T-helper 17 cell (primary cell): ENCODE measurements at regions not wholly inside any gene's neighbourhood (a gene's known extent, or its start where the extent isn't known, plus 50 kb on each side); places are given as distances from the start of the nearest gene placed in this dataset.

Experiments used
- ATAC-seq: fragments of 150-1000 bp; cut with Tn5 transposase; 2 replicates; pipeline ENCODE4 v1.10.0; 2021; ENCODE audit warnings: mild to moderate bottlenecking, moderate library complexity
- DNase-seq, 3 donors: peaks; one replicate each; pipeline versions ENCODE4 v3.0.0 to v3.0.0-alpha.2; 2020 to 2021
- H3K9me3 ChIP-seq: one replicate; pipeline ENCODE4 v1.7.0; 2013; ENCODE audit warnings: low read length, mild to moderate bottlenecking; ENCODE audit not compliant: control insufficient read depth, poor library complexity, severe bottlenecking
- H3K27ac Mint-ChIP-seq: one replicate; pipeline ENCODE4 v1.8.0; 2022; ENCODE audit warnings: mild to moderate bottlenecking, moderate library complexity, mixed read lengths
- H3K27me3 Mint-ChIP-seq: one replicate; pipeline ENCODE4 v1.8.0; 2022; ENCODE audit warnings: mixed read lengths
- H3K36me3 Mint-ChIP-seq: one replicate; pipeline ENCODE4 v1.8.0; 2022; ENCODE audit warnings: low read depth, mixed read lengths
- H3K4me1 Mint-ChIP-seq: one replicate; pipeline ENCODE4 v1.8.0; 2022; ENCODE audit warnings: mild to moderate bottlenecking, mixed read lengths
- H3K4me3 Mint-ChIP-seq: one replicate; pipeline ENCODE4 v1.8.0; 2022; ENCODE audit warnings: mild to moderate bottlenecking, moderate library complexity, mixed read lengths

- Mint-ChIP-seq H3K27ac (no peak overlapping the region), H3K4me1 (no peaks in the 10 kb centered on the region), H3K36me3 (peaks cover 5% of the 10 kb centered on the region), H3K27me3 (peaks cover 79% of the 10 kb centered on the region), H3K4me3 (no peak overlapping the region)
- DNase-seq, result no peak
- ATAC-seq, result no peak
- no peaks in the 10 kb centered on the region for H3K9me3 ChIP-seq
These were observed 102.4 kb upstream of the ARMC2 start for GRCh38 chr6:108745664-108746336.

DNA sequence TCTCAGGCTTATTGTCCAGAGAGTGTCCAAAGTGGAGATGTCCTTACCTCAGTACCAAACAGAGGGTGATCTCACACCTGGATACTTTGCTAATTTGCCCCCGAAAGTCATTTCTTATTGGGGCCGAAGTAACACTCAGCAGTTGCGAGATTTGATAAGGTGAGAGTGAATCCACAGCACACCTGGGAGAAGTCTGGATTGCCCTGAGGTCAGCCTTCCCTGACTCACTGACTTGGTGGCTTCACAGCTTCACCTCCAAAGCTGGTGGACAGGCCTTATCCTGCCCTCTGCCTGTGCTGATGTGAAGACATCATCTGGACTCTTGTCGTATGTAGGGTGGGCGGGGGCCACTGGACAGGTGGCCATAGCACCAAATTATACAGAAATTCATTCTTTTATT is 101.9 kb upstream of the ARMC2 start:
- Mint-ChIP-seq H3K27me3 (peaks cover 80% of the 10 kb centered on the region), H3K36me3 (peaks cover 5% of the 10 kb centered on the region)
- no peak for ATAC-seq

GRCh38 chr6:108746836-108747575 is 101.2 kb upstream of the ARMC2 start:
- peaks cover 73% of the 10 kb centered on the region for H3K27me3 Mint-ChIP-seq
- no peak for ATAC-seq
- peaks cover 5% of the 10 kb centered on the region for H3K36me3 Mint-ChIP-seq
- H3K4me1 Mint-ChIP-seq, result no peaks in the 10 kb centered on the region
- H3K27ac Mint-ChIP-seq, result no peak overlapping the region
- no peak overlapping the region for H3K4me3 Mint-ChIP-seq
- no peak for DNase-seq
- no peaks in the 10 kb centered on the region for H3K9me3 ChIP-seq

More for the DNA sequence above, 101.9 kb upstream of the ARMC2 start:
- no peaks in the 10 kb centered on the region for H3K9me3 ChIP-seq
- Mint-ChIP-seq H3K4me3 (no peak overlapping the region), H3K27ac (no peak overlapping the region), H3K4me1 (no peaks in the 10 kb centered on the region)
- DNase-seq, result no peak

DNA sequence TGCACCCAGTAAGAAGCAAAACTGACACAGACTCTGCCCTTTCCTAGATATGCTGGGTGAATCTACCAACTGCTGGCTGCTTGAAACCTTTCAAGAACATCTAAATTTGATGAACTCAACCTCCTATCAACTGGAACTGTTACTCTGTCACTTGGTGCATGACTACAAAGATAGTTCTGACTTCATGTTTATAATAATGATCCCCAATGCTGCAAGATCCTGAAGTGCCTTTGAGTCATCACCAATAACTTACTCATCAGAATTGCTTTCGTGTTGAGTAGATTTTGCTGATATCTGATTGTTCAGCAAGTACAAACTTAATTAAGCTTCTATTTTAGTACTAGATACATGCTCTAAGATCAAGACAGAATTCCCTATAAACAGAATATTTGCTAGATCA is 100.2 kb upstream of the ARMC2 start:
- H3K9me3 ChIP-seq, result no peaks in the 10 kb centered on the region
- Mint-ChIP-seq H3K4me1 (no peaks in the 10 kb centered on the region), H3K27ac (no peak overlapping the region), H3K4me3 (no peak overlapping the region), H3K36me3 (peaks cover 5% of the 10 kb centered on the region), H3K27me3 (peaks cover 65% of the 10 kb centered on the region)
- ATAC-seq (no peak), DNase-seq (no peak)

- H3K27ac Mint-ChIP-seq, result no peak overlapping the region
- no peaks in the 10 kb centered on the region for H3K4me1 Mint-ChIP-seq
- no peaks in the 10 kb centered on the region for H3K9me3 ChIP-seq
- peaks cover 5% of the 10 kb centered on the region for H3K36me3 Mint-ChIP-seq
- ATAC-seq (no peak), DNase-seq (no peak)
- no peak overlapping the region for H3K4me3 Mint-ChIP-seq
- H3K27me3 Mint-ChIP-seq, result peaks cover 56% of the 10 kb centered on the region
These were observed 99.3 kb upstream of the ARMC2 start for GRCh38 chr6:108748959-108749358.

DNA sequence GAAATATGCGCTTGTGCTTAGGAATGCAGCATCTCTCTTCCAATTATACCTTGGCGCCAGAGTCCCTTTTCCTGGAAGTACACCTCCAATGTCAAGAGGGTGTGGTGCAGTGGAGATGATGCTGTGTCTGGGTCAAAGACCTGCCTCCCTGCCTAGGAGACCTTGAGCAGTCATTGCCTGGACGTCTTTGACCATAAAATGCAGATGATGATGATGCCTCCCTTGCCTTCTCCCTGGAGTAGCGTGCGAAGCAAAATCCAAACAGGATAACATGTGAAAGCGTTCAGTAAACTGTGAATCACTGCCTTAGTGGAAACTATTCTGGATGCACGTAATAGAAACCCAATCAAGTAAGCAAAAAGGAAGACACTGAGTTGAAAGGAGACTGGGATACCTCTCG is 97.4 kb upstream of the ARMC2 start:
- Mint-ChIP-seq H3K27ac (no peak overlapping the region), H3K36me3 (peaks cover 5% of the 10 kb centered on the region), H3K27me3 (peaks cover 45% of the 10 kb centered on the region), H3K4me1 (no peaks in the 10 kb centered on the region), H3K4me3 (no peak overlapping the region)
- H3K9me3 ChIP-seq, result no peaks in the 10 kb centered on the region
- ATAC-seq (no peak), DNase-seq (no peak)

DNA sequence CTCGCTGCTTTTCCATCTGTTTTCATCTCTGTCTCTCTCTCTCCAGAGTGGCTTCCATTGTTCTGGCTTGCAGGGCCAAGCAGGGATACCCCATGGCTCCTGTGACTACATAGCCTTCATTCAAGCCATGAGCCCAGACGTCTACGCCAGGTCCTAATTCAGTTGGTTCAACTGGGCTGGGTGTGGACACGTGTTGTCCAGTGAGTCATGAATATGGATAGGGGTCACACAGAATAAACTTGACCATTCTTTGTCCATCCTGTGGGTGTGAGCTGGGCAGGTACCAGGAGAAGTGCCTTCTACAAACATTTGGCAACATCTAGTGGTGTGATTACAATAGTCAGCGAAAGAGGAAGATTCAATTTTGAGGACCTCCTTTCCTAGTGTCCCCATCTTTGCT is 96.9 kb upstream of the ARMC2 start:
- Mint-ChIP-seq H3K4me1 (no peaks in the 10 kb centered on the region), H3K27me3 (peaks cover 43% of the 10 kb centered on the region), H3K36me3 (peaks cover 5% of the 10 kb centered on the region), H3K4me3 (no peak overlapping the region), H3K27ac (no peak overlapping the region)
- no peaks in the 10 kb centered on the region for H3K9me3 ChIP-seq
- DNase-seq, result no peak
- ATAC-seq, result no peak

DNA sequence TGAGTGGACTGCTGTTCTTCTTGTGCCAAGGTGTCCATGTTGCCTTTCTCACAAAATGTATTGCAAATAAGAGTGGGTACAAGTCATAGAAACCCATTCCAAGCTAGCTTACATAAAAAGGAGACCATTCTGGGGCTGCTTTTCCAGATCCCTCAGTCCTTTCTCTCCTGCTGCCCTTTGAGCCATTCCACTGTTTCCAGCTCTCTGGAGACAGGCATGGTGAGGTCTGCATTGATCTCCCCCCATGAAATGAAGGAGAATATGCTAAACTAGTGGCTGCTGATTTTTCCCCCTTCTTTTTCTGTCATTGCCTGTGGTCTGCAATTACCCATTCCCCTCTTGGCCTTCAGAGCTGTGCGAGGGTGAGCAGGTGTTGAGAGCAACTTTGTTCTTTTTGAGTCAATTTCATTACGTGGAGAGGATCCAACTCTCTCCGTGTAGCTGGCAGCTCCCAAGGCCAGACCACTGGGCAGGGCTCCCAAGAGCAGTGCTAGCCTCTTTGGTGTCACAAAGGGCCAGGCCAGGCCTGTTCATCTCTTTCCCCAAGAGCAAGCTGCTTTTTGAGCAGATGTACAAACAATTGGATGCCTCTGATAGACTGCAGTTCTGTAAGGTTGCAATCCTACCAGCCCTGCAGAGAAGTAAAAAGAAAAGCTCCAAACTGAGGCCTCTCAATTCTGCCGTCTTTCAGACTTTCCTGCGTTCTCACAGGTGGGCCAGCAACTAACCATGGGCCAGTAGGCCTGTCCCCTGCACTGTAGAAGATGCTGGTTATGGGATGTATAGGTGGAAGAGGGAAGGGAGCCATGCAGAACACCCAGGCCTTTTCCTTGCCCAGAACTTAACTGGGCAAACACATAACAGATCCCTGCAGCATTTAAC is 96.1 kb upstream of the ARMC2 start:
- peaks cover 3% of the 10 kb centered on the region for H3K36me3 Mint-ChIP-seq
- no peaks in the 10 kb centered on the region for H3K4me1 Mint-ChIP-seq
- H3K27me3 Mint-ChIP-seq, result peaks cover 35% of the 10 kb centered on the region
- H3K9me3 ChIP-seq, result no peaks in the 10 kb centered on the region
- ATAC-seq (no peak), DNase-seq (no peak)
- no peak overlapping the region for H3K27ac Mint-ChIP-seq
- H3K4me3 Mint-ChIP-seq, result no peak overlapping the region

DNA sequence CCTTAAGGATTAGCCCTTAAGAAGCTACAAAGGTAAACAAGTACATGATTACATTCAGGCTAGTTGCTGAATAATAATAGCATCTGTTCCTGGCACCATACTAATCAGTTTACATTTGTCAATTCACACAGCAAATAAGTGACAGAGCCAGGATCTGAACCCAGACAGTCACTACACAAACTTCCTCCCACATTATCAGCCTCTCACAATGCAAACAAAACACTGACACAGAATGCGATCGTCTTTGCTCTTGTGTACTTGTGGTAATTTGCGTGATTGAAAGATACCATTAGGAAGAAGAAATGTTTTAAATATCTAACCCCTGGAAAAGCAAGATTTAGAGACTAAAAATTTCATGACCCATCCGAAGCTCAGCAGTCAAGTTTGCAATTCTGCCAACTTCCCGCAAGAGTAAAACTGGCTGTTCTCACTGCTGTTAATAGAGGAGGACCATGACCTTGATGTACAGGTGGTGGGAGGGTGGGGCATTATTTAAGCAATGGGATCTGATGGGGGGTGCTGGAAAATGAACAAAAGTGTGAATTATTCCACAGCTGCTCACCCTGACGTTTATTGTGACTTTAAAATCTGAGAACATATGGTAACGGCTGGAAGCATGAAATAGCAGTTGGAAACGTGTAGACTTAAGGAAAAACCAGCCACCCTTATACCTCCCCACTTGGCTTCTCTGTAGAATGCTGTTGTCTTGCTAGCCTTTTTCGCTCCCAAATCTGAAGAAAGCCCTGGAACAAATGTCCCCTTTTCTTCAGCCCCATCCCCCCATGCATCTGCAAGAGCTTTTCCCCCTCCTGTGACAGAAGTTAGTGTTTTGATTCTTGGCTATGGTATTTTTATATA is 95.3 kb upstream of the ARMC2 start:
- no peak for ATAC-seq

GRCh38 chr6:108755257-108756240 is 92.7 kb upstream of the ARMC2 start:
- Mint-ChIP-seq H3K36me3 (no peaks in the 10 kb centered on the region), H3K4me3 (no peak overlapping the region), H3K27ac (no peak overlapping the region), H3K27me3 (peaks cover 22% of the 10 kb centered on the region), H3K4me1 (no peaks in the 10 kb centered on the region)
- DNase-seq (no peak), ATAC-seq (no peak)
- no peaks in the 10 kb centered on the region for H3K9me3 ChIP-seq

More for the DNA sequence above, 95.3 kb upstream of the ARMC2 start:
- H3K4me3 Mint-ChIP-seq, result no peak overlapping the region
- H3K9me3 ChIP-seq, result no peaks in the 10 kb centered on the region
- H3K36me3 Mint-ChIP-seq, result peaks cover 3% of the 10 kb centered on the region
- H3K27me3 Mint-ChIP-seq, result peaks cover 27% of the 10 kb centered on the region
- no peaks in the 10 kb centered on the region for H3K4me1 Mint-ChIP-seq
- no peak for DNase-seq
- peak overlapping the region; percentile 32 for H3K27ac Mint-ChIP-seq

DNA sequence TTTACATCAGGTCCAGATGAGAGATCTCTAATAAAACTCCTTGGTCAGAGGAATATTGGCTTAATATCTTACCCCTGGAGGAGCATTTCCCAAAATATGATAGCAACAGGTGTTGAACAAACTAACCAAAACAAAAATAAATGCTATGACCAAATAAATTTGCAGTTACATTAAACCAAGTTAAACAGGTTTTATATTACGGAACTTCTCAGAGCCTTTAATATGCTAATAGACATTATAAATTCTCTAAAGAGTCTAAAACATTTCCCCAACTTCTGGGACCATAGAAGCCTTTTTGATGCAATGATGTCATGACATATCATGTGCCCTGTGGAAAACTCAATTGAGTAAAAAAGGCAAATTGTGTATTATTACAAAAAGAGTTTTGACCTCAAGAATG is 90.9 kb upstream of the ARMC2 start:
- H3K27ac Mint-ChIP-seq, result no peak overlapping the region
- peaks cover 2% of the 10 kb centered on the region for H3K36me3 Mint-ChIP-seq
- DNase-seq, result no peak

DNA sequence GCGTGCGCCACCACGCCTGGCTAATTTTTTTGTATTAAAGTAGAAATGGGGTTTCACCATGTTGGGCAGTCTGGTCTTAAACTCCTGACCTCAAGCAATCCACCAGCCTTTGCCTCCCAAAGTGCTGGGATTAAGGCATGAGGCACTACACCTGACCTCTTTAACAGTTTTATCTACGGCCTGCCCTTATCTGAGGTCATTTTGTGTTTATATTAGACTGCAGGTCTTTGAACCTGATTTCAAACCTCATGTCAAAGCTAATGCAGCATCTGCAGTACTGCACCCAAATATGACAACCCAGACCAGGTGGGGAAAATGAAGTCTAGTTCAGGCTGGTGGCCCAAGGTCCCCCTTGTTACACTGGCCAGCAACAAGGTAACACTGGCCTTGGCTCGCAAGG is 89.3 kb upstream of the ARMC2 start:
- H3K27ac Mint-ChIP-seq, result no peak overlapping the region
- no peaks in the 10 kb centered on the region for H3K9me3 ChIP-seq
- peaks cover 7% of the 10 kb centered on the region for H3K4me1 Mint-ChIP-seq
- ATAC-seq, result no peak
- H3K27me3 Mint-ChIP-seq, result peaks cover 25% of the 10 kb centered on the region
- H3K36me3 Mint-ChIP-seq, result peaks cover 5% of the 10 kb centered on the region
- H3K4me3 Mint-ChIP-seq, result no peak overlapping the region
- no peak for DNase-seq

More for the DNA sequence above, 90.9 kb upstream of the ARMC2 start:
- no peaks in the 10 kb centered on the region for H3K9me3 ChIP-seq
- no peak overlapping the region for H3K4me3 Mint-ChIP-seq
- no peak for ATAC-seq
- peaks cover 3% of the 10 kb centered on the region for H3K4me1 Mint-ChIP-seq
- peaks cover 18% of the 10 kb centered on the region for H3K27me3 Mint-ChIP-seq
